Stomach (tissue), 4 donors: ENCODE measurements at regions not wholly inside any gene's neighbourhood (a gene's known extent, or its start where the extent isn't known, plus 50 kb on each side); places are given as distances from the start of the nearest gene placed in this dataset.

ENCODE experiments used
- CTCF ChIP-seq, 7 experiments: fragments of 450-650 bp in 4 of 7; fragments of 200-600 bp in 3 of 7; sonication (generic) in 3 of 7; IDR thresholded peaks; one replicate each; pipeline ENCODE4 v1.5.1; 2016 to 2019; ENCODE audit warnings: antibody characterized with exemption in 7 of 7, control low read depth in 2 of 7, mild to moderate bottlenecking in 1 of 7
- POLR2A ChIP-seq, 4 donors: fragments of 450-650 bp; IDR thresholded peaks; one replicate each; pipeline ENCODE4 v1.6.1; 2016; ENCODE audit warnings: antibody characterized with exemption in 4 of 4, control low read depth in 2 of 4, mild to moderate bottlenecking in 1 of 4, moderate library complexity in 1 of 4

GRCh38 chr13:111969551-111970135 lies 97.3 kb upstream of the SOX1 start:
- TF ChIP-seq CTCF (IDR thresholded peaks at IDR 0.05): no peak
- TF ChIP-seq POLR2A (IDR thresholded peaks at IDR 0.05): no peak
